ENCODE measurements at regions not wholly inside any gene's neighbourhood (a gene's known extent, or its start where the extent isn't known, plus 50 kb on each side); places are given as distances from the start of the nearest gene placed in this dataset.

GRCh38 chr2:196251132-196251531 lies 79.8 kb upstream of the STK17B start:
- ChIA-PET POLR2A (no interaction called here), CTCF (interaction anchor here (0.9 to 1.6 kb wide), 2 partner anchors 25 to 29 kb away, joined by 4 to 5 read pairs; no protein-coding TSS in a partner anchor)
- no peak overlapping the region for H3K4me3 ChIP-seq (ENCODE audit: low read depth, low read length)
- no peak for DNase-seq (ENCODE audit: low read depth, low spot score)
- TF ChIP-seq CTCF (IDR thresholded peaks at IDR 0.05; ENCODE audit: insufficient read depth, low read length, missing control alignments): no peak

- DNase-seq (ENCODE audit: low read depth, low spot score): no peak
- no peak for TF ChIP-seq CTCF (IDR thresholded peaks at IDR 0.05; ENCODE audit: insufficient read depth, low read length, missing control alignments)
- no peak overlapping the region for H3K4me3 ChIP-seq (ENCODE audit: low read depth, low read length)
- POLR2A ChIA-PET: interaction anchor here (0.6 to 1.0 kb wide), 2 partner anchors 9 to 78 kb away, joined by 3 read pairs; no protein-coding TSS in a partner anchor
- CTCF ChIA-PET: interaction anchor here (1.0 to 1.6 kb wide), 2 partner anchors 24 to 28 kb away, joined by 3 to 5 read pairs; no protein-coding TSS in a partner anchor
Observed at GRCh38 chr2:196252408-196253115, 81.2 kb upstream of the STK17B start.

GRCh38 chr2:196253116-196253480 lies 81.7 kb upstream of the STK17B start:
- DNase-seq (ENCODE audit: low read depth, low spot score): no peak
- H3K4me3 ChIP-seq (ENCODE audit: low read depth, low read length): no peak overlapping the region
- no peak for TF ChIP-seq CTCF (IDR thresholded peaks at IDR 0.05; ENCODE audit: insufficient read depth, low read length, missing control alignments)
- CTCF ChIA-PET: no interaction called here
- POLR2A ChIA-PET: interaction anchor here (0.6 to 1.0 kb wide), 2 partner anchors 10 to 77 kb away, joined by 3 read pairs; no protein-coding TSS in a partner anchor

- DNase-seq (ENCODE audit: low read depth, low spot score): no peak
- ChIA-PET CTCF (interaction anchor here (1.6 kb wide), 1 partner anchor 178 kb away, joined by 4 read pairs; no protein-coding TSS in a partner anchor), POLR2A (no interaction called here)
- TF ChIP-seq CTCF (IDR thresholded peaks at IDR 0.05; ENCODE audit: insufficient read depth, low read length, missing control alignments): no peak
- no peak overlapping the region for H3K4me3 ChIP-seq (ENCODE audit: low read depth, low read length)
Observed at GRCh38 chr2:196256585-196256984, 85.2 kb upstream of the STK17B start.

- no peak overlapping the region for H3K4me3 ChIP-seq (ENCODE audit: low read depth, low read length)
- CTCF ChIA-PET: interaction anchor here (1.2 to 1.6 kb wide), 2 partner anchors 179 to 197 kb away, joined by 3 to 4 read pairs; no protein-coding TSS in a partner anchor
- no peak for TF ChIP-seq CTCF (IDR thresholded peaks at IDR 0.05; ENCODE audit: insufficient read depth, low read length, missing control alignments)
- POLR2A ChIA-PET: no interaction called here
- no peak for DNase-seq (ENCODE audit: low read depth, low spot score)
Observed at GRCh38 chr2:196257086-196257485, 85.7 kb upstream of the STK17B start.

- DNase-seq (ENCODE audit: low read depth, low spot score): no peak
- ChIA-PET CTCF (interaction anchor here (4.4 kb wide), 1 partner anchor 18 kb away, joined by 37 read pairs; no protein-coding TSS in a partner anchor), POLR2A (no interaction called here)
- no peak for TF ChIP-seq CTCF (IDR thresholded peaks at IDR 0.05; ENCODE audit: insufficient read depth, low read length, missing control alignments)
- H3K4me3 ChIP-seq (ENCODE audit: low read depth, low read length): no peak overlapping the region
Observed at GRCh38 chr2:196258407-196258806, 87.0 kb upstream of the STK17B start.

Data from AG04449 (cell line).